ENCODE measurements at regions not wholly inside any gene's neighbourhood (a gene's known extent, or its start where the extent isn't known, plus 50 kb on each side); places are given as distances from the start of the nearest gene placed in this dataset.

- no peak for ATAC-seq (ENCODE audit: insufficient read depth, low read depth)
- Histone ChIP-seq H3K79me2 (ENCODE audit: insufficient read depth, low read length) (no peaks in the 10 kb centered on the region), H4K20me1 (ENCODE audit: insufficient read depth, low read length) (no peaks in the 10 kb centered on the region), H3K9me3 (ENCODE audit: insufficient read depth, low read length, severe bottlenecking) (peaks cover 24% of the 10 kb centered on the region), H3K27ac (ENCODE audit: low read length) (peak overlapping the region; percentile 76), H3K27me3 (ENCODE audit: insufficient read depth, low read length, poor library complexity) (no peaks in the 10 kb centered on the region), H3K4me1 (ENCODE audit: insufficient read depth, low read length) (peaks cover 31% of the 10 kb centered on the region), H3K4me3 (ENCODE audit: low read depth in 1 of 2, low read length in 2 of 2) (no peak overlapping the region), H3K4me2 (ENCODE audit: insufficient read depth, low read length) (0 out of 2 replicates have a peak overlapping the region, but pooled peaks have one; percentile 59), H3K36me3 (ENCODE audit: insufficient read depth, low read length) (no peaks in the 10 kb centered on the region), H3K9ac (ENCODE audit: low read depth, low read length) (no peak overlapping the region), H2AFZ (ENCODE audit: low read depth, low read length) (no peak overlapping the region)
- no peak for DNase-seq
- TF ChIP-seq CTCF (IDR thresholded peaks at IDR 0.05; ENCODE audit: borderline replicate concordance, extremely low read depth, low read length, poor library complexity, severe bottlenecking), result no peak
- TF ChIP-seq EZH2 (IDR thresholded peaks at IDR 0.05; ENCODE audit: borderline replicate concordance, low read depth, low read length, severe bottlenecking), result no peak
These were observed 364.3 kb downstream of the KCNRG start for GRCh38 chr13:50379584-50379983.

- no peak for DNase-seq
- H2AFZ ChIP-seq (ENCODE audit: low read depth, low read length), result no peak overlapping the region
- no peaks in the 10 kb centered on the region for H3K27me3 ChIP-seq (ENCODE audit: insufficient read depth, low read length, poor library complexity)
- H3K79me2 ChIP-seq (ENCODE audit: insufficient read depth, low read length), result no peaks in the 10 kb centered on the region
- no peak overlapping the region for H3K4me3 ChIP-seq (ENCODE audit: low read depth in 1 of 2, low read length in 2 of 2)
- peaks cover 24% of the 10 kb centered on the region for H3K9me3 ChIP-seq (ENCODE audit: insufficient read depth, low read length, severe bottlenecking)
- no peak overlapping the region for H3K9ac ChIP-seq (ENCODE audit: low read depth, low read length)
- no peak for ATAC-seq (ENCODE audit: insufficient read depth, low read depth)
- H4K20me1 ChIP-seq (ENCODE audit: insufficient read depth, low read length), result no peaks in the 10 kb centered on the region
- peaks cover 42% of the 10 kb centered on the region for H3K4me1 ChIP-seq (ENCODE audit: insufficient read depth, low read length)
- no peaks in the 10 kb centered on the region for H3K36me3 ChIP-seq (ENCODE audit: insufficient read depth, low read length)
- no peak overlapping the region for H3K4me2 ChIP-seq (ENCODE audit: insufficient read depth, low read length)
- no peak overlapping the region for H3K27ac ChIP-seq (ENCODE audit: low read length)
- no peak for TF ChIP-seq CTCF (IDR thresholded peaks at IDR 0.05; ENCODE audit: borderline replicate concordance, extremely low read depth, low read length, poor library complexity, severe bottlenecking)
- no peak for TF ChIP-seq EZH2 (IDR thresholded peaks at IDR 0.05; ENCODE audit: borderline replicate concordance, low read depth, low read length, severe bottlenecking)
These were observed 365.7 kb downstream of the KCNRG start for GRCh38 chr13:50380905-50381304.

- peaks cover 46% of the 10 kb centered on the region for H3K4me1 ChIP-seq (ENCODE audit: insufficient read depth, low read length)
- no peak for DNase-seq
- H3K4me2 ChIP-seq (ENCODE audit: insufficient read depth, low read length), result no peak overlapping the region
- peaks cover 24% of the 10 kb centered on the region for H3K9me3 ChIP-seq (ENCODE audit: insufficient read depth, low read length, severe bottlenecking)
- H3K27me3 ChIP-seq (ENCODE audit: insufficient read depth, low read length, poor library complexity), result no peaks in the 10 kb centered on the region
- no peak overlapping the region for H3K9ac ChIP-seq (ENCODE audit: low read depth, low read length)
- H3K4me3 ChIP-seq (ENCODE audit: low read depth in 1 of 2, low read length in 2 of 2), result no peak overlapping the region
- no peaks in the 10 kb centered on the region for H3K36me3 ChIP-seq (ENCODE audit: insufficient read depth, low read length)
- no peaks in the 10 kb centered on the region for H4K20me1 ChIP-seq (ENCODE audit: insufficient read depth, low read length)
- no peak overlapping the region for H2AFZ ChIP-seq (ENCODE audit: low read depth, low read length)
- no peak for ATAC-seq (ENCODE audit: insufficient read depth, low read depth)
- H3K27ac ChIP-seq (ENCODE audit: low read length), result no peak overlapping the region
- no peak for TF ChIP-seq CTCF (IDR thresholded peaks at IDR 0.05; ENCODE audit: borderline replicate concordance, extremely low read depth, low read length, poor library complexity, severe bottlenecking)
- no peak for TF ChIP-seq EZH2 (IDR thresholded peaks at IDR 0.05; ENCODE audit: borderline replicate concordance, low read depth, low read length, severe bottlenecking)
- H3K79me2 ChIP-seq (ENCODE audit: insufficient read depth, low read length), result no peaks in the 10 kb centered on the region
These were observed 367.3 kb downstream of the KCNRG start for GRCh38 chr13:50382511-50382910.

DNA sequence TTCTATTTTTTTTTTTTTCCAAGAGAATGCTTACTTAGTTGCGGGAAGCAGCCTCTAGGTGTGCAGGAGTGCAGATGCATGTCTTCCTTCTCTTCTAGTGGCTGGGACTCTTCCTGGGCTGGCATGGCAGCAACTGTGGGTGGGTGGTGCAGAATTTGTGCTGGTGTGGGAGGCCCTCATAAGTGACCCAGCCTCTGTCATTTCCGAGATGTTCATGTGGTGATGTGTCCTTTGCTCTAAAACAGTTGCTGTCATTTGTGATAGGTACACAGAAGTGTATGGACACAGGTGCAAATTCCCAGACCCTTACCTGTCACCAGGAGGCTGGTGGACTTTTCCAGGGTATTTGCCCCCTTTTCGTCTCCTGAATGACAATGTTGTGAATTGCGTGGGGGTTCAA, 367.7 kb downstream of the KCNRG start:
- Histone ChIP-seq H3K4me1 (ENCODE audit: insufficient read depth, low read length) (peaks cover 42% of the 10 kb centered on the region), H3K79me2 (ENCODE audit: insufficient read depth, low read length) (no peaks in the 10 kb centered on the region), H3K27me3 (ENCODE audit: insufficient read depth, low read length, poor library complexity) (no peaks in the 10 kb centered on the region), H3K4me3 (ENCODE audit: low read depth in 1 of 2, low read length in 2 of 2) (no peak overlapping the region), H3K4me2 (ENCODE audit: insufficient read depth, low read length) (no peak overlapping the region), H4K20me1 (ENCODE audit: insufficient read depth, low read length) (no peaks in the 10 kb centered on the region), H3K36me3 (ENCODE audit: insufficient read depth, low read length) (no peaks in the 10 kb centered on the region), H3K9ac (ENCODE audit: low read depth, low read length) (no peak overlapping the region), H3K9me3 (ENCODE audit: insufficient read depth, low read length, severe bottlenecking) (peaks cover 24% of the 10 kb centered on the region), H2AFZ (ENCODE audit: low read depth, low read length) (no peak overlapping the region), H3K27ac (ENCODE audit: low read length) (0 out of 2 replicates have a peak overlapping the region, but pooled peaks have one; percentile 9)
- TF ChIP-seq EZH2 (IDR thresholded peaks at IDR 0.05; ENCODE audit: borderline replicate concordance, low read depth, low read length, severe bottlenecking), result no peak
- TF ChIP-seq CTCF (IDR thresholded peaks at IDR 0.05; ENCODE audit: borderline replicate concordance, extremely low read depth, low read length, poor library complexity, severe bottlenecking), result no peak
- no peak for ATAC-seq (ENCODE audit: insufficient read depth, low read depth)
- no peak for DNase-seq
